Natural killer cell (primary cell): ENCODE measurements at regions not wholly inside any gene's neighbourhood (a gene's known extent, or its start where the extent isn't known, plus 50 kb on each side); places are given as distances from the start of the nearest gene placed in this dataset.

Experiments
- ATAC-seq, 3 donors: fragments of 150-1000 bp in 2 of 3; fragments of 200-7000 bp in 1 of 3; cut with Tn5 transposase; 1 replicate in 1 of 3; 2 replicates in 2 of 3; pipeline ENCODE4 v1.10.0; 2021; ENCODE audit warnings: mild to moderate bottlenecking in 2 of 3, moderate library complexity in 2 of 3
- DNase-seq, 2 donors: peaks; one replicate each; pipeline versions ENCODE4 v3.0.0 to v3.0.0-alpha.2; 2013 to 2021; ENCODE audit warnings: mixed read lengths in 1 of 2
- H3K27ac ChIP-seq: one replicate; pipeline ENCODE4 v1.5.1; 2013; ENCODE audit warnings: mild to moderate bottlenecking, low read length
- H3K27me3 ChIP-seq: one replicate; pipeline ENCODE4 v1.6.1; 2013; ENCODE audit warnings: low read length; ENCODE audit not compliant: control insufficient read depth, insufficient read depth
- H3K36me3 ChIP-seq: one replicate; pipeline ENCODE4 v1.6.1; 2013; ENCODE audit warnings: low read length; ENCODE audit not compliant: control insufficient read depth, insufficient read depth
- H3K4me1 ChIP-seq: one replicate; pipeline ENCODE4 v1.6.1; 2013; ENCODE audit warnings: low read length; ENCODE audit not compliant: control insufficient read depth, insufficient read depth
- H3K4me3 ChIP-seq: one replicate; pipeline ENCODE4 v1.5.1; 2013; ENCODE audit warnings: low read length
- H3K9me3 ChIP-seq: one replicate; pipeline ENCODE4 v1.6.1; 2013; ENCODE audit warnings: low read length; ENCODE audit not compliant: control insufficient read depth, insufficient read depth
- H3K27ac Mint-ChIP-seq, 2 donors: one replicate each; pipeline ENCODE4 v1.8.0; 2022; ENCODE audit warnings: mild to moderate bottlenecking in 2 of 2, mixed read lengths in 2 of 2, moderate library complexity in 1 of 2
- H3K27me3 Mint-ChIP-seq, 2 donors: one replicate each; pipeline ENCODE4 v1.8.0; 2022; ENCODE audit warnings: low read depth in 2 of 2, mixed read lengths in 2 of 2
- H3K36me3 Mint-ChIP-seq: one replicate; pipeline ENCODE4 v1.8.0; 2022; ENCODE audit warnings: mixed read lengths
- H3K4me1 Mint-ChIP-seq, 2 donors: one replicate each; pipeline ENCODE4 v1.8.0; 2022; ENCODE audit warnings: mixed read lengths in 2 of 2
- H3K4me3 Mint-ChIP-seq: one replicate; pipeline ENCODE4 v1.8.0; 2022; ENCODE audit warnings: mild to moderate bottlenecking, moderate library complexity, mixed read lengths
- H3K9me3 Mint-ChIP-seq, 2 donors: one replicate each; pipeline ENCODE4 v1.8.0; 2022; ENCODE audit warnings: mixed read lengths in 2 of 2
- CTCF ChIP-seq: fragments of 200-600 bp; IDR thresholded peaks from one replicate; pipeline ENCODE4 v1.8.0; 2022; ENCODE audit warnings: antibody characterized with exemption
- WGBS: methylation state at CpG from one replicate; pipeline ENCODE4 v1.1.7; 2013; ENCODE audit warnings: missing lambda C conversion rate; ENCODE audit not compliant: insufficient coverage; 5-methylcytosine and 5-hydroxymethylcytosine counted together
- intact Hi-C: fragments of 100-400 bp; cut with micrococcal nuclease; formaldehyde crosslinking; loops from one replicate; pipeline ENCODE4 v1.14.2; 2022

- peaks cover 13 to 21% of the 10 kb centered on the region in 2 donors for H3K4me1 Mint-ChIP-seq
- TF ChIP-seq CTCF: no peak
- DNase-seq: no peak
- no peaks in the 10 kb centered on the region for H3K9me3 Mint-ChIP-seq
- Histone ChIP-seq H3K4me1 (peaks cover 6% of the 10 kb centered on the region), H3K4me3 (no peak overlapping the region), H3K27ac (no peak overlapping the region), H3K36me3 (no peaks in the 10 kb centered on the region), H3K27me3 (no peaks in the 10 kb centered on the region), H3K9me3 (no peaks in the 10 kb centered on the region)
- H3K36me3 Mint-ChIP-seq: no peaks in the 10 kb centered on the region
- intact Hi-C loops: no loop called here
- no peaks in the 10 kb centered on the region for H3K27me3 Mint-ChIP-seq
- H3K27ac Mint-ChIP-seq: peak overlapping the region; percentile 59
- no peak overlapping the region for H3K4me3 Mint-ChIP-seq
- peak; percentile 53 to 75 (median 62) for ATAC-seq
Observed at GRCh38 chr1:101363891-101364318, 127.1 kb downstream of the S1PR1 start.

GRCh38 chr1:101364370-101365120 is 127.7 kb downstream of the S1PR1 start:
- Mint-ChIP-seq H3K4me1 (peaks cover 13 to 21% of the 10 kb centered on the region in 2 donors), H3K36me3 (no peaks in the 10 kb centered on the region), H3K4me3 (no peak overlapping the region), H3K27ac (peak overlapping the region; percentile 59), H3K27me3 (no peaks in the 10 kb centered on the region), H3K9me3 (no peaks in the 10 kb centered on the region)
- Histone ChIP-seq H3K27ac (no peak overlapping the region), H3K9me3 (no peaks in the 10 kb centered on the region), H3K4me3 (no peak overlapping the region), H3K27me3 (no peaks in the 10 kb centered on the region), H3K36me3 (no peaks in the 10 kb centered on the region), H3K4me1 (peaks cover 6% of the 10 kb centered on the region)
- ATAC-seq (no peak), DNase-seq (no peak)
- intact Hi-C loops: no loop called here
- WGBS: 100% methylated on average over 2 of the region's 3 CpGs
- no peak for TF ChIP-seq CTCF

- H3K4me1 Mint-ChIP-seq: peaks cover 13 to 21% of the 10 kb centered on the region in 2 donors
- no peaks in the 10 kb centered on the region for H3K27me3 Mint-ChIP-seq
- H3K27me3 ChIP-seq: no peaks in the 10 kb centered on the region
- H3K4me3 ChIP-seq: no peak overlapping the region
- H3K9me3 Mint-ChIP-seq: no peaks in the 10 kb centered on the region
- intact Hi-C loops: no loop called here
- peaks cover 6% of the 10 kb centered on the region for H3K4me1 ChIP-seq
- H3K27ac Mint-ChIP-seq: no peak overlapping the region
- ATAC-seq (no peak), DNase-seq (no peak)
- H3K36me3 Mint-ChIP-seq: no peaks in the 10 kb centered on the region
- H3K4me3 Mint-ChIP-seq: no peak overlapping the region
- WGBS: 93% methylated on average over 3 of the region's 3 CpGs
- H3K9me3 ChIP-seq: no peaks in the 10 kb centered on the region
- no peak for TF ChIP-seq CTCF
- no peak overlapping the region for H3K27ac ChIP-seq
- H3K36me3 ChIP-seq: no peaks in the 10 kb centered on the region
Observed at GRCh38 chr1:101365186-101365585, 128.4 kb downstream of the S1PR1 start.

- DNase-seq (no peak), ATAC-seq (no peak)
- no peak overlapping the region for H3K27ac ChIP-seq
- intact Hi-C loops: no loop called here
- no peak for TF ChIP-seq CTCF
- Mint-ChIP-seq H3K4me1 (peaks cover 14 to 21% of the 10 kb centered on the region in 2 donors), H3K4me3 (no peak overlapping the region), H3K9me3 (no peaks in the 10 kb centered on the region), H3K27me3 (no peaks in the 10 kb centered on the region), H3K27ac (no peak overlapping the region), H3K36me3 (no peaks in the 10 kb centered on the region)
- H3K4me1 ChIP-seq: peaks cover 6% of the 10 kb centered on the region
- WGBS: 90% methylated on average over 2 of the region's 2 CpGs
- H3K27me3 ChIP-seq: no peaks in the 10 kb centered on the region
- no peak overlapping the region for H3K4me3 ChIP-seq
- no peaks in the 10 kb centered on the region for H3K9me3 ChIP-seq
- no peaks in the 10 kb centered on the region for H3K36me3 ChIP-seq
Observed at GRCh38 chr1:101365878-101366277, 129.1 kb downstream of the S1PR1 start.
